Osteocyte (in vitro differentiated cells): ENCODE measurements at regions not wholly inside any gene's neighbourhood (a gene's known extent, or its start where the extent isn't known, plus 50 kb on each side); places are given as distances from the start of the nearest gene placed in this dataset.

Experiments used
- DNase-seq: peaks from one replicate; pipeline ENCODE4 v3.0.0; 2021; ENCODE audit warnings: mixed read lengths; ENCODE audit not compliant: unreplicated experiment; ENCODE audit errors: extremely low spot score
- H3K27ac Mint-ChIP-seq: one replicate; pipeline ENCODE4 v1.8.0; 2021; ENCODE audit warnings: mild to moderate bottlenecking, mixed read lengths; ENCODE audit not compliant: unreplicated experiment
- H3K27me3 Mint-ChIP-seq: one replicate; pipeline ENCODE4 v1.8.0; 2021; ENCODE audit warnings: mixed read lengths; ENCODE audit not compliant: unreplicated experiment
- H3K36me3 Mint-ChIP-seq: one replicate; pipeline ENCODE4 v1.8.0; 2021; ENCODE audit warnings: mixed read lengths; ENCODE audit not compliant: unreplicated experiment
- H3K4me1 Mint-ChIP-seq: one replicate; pipeline ENCODE4 v1.8.0; 2021; ENCODE audit warnings: mixed read lengths; ENCODE audit not compliant: unreplicated experiment
- H3K4me3 Mint-ChIP-seq: one replicate; pipeline ENCODE4 v1.8.0; 2021; ENCODE audit warnings: mild to moderate bottlenecking, moderate library complexity, mixed read lengths; ENCODE audit not compliant: unreplicated experiment
- H3K9me3 Mint-ChIP-seq: one replicate; pipeline ENCODE4 v1.8.0; 2021; ENCODE audit warnings: mixed read lengths; ENCODE audit not compliant: unreplicated experiment
- CTCF ChIP-seq: fragments of 200-600 bp; sonication (generic); IDR thresholded peaks from 2 replicates; pipeline ENCODE4 v1.5.0; 2021; ENCODE audit warnings: antibody characterized with exemption, mild to moderate bottlenecking, moderate library complexity

DNA sequence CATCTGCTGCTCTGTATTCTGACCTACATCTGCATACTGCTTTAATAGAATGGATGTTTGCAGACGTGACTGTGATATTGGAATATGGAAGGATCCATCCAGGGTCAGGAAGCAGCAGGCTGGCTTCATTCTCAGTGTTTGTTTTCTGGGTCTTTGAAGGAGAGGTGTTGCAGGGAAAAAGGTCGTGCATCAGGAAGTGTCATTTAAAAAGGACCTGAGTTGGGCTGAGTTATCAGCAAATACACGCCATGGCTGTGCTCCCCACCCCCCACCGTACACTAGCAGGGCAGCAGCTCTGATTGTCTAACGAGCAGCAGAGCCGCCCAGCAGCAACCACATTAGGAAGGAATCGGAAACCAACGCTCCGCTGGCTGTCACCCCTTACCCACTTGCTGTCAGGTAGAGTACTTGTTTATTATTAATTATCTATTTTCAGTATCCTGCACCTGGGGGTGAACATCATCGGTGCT is 63.1 kb upstream of the STEAP1B start:
- Mint-ChIP-seq H3K4me1 (peaks cover 61% of the 10 kb centered on the region), H3K9me3 (no peaks in the 10 kb centered on the region), H3K27ac (no peak overlapping the region), H3K27me3 (no peaks in the 10 kb centered on the region), H3K36me3 (no peaks in the 10 kb centered on the region), H3K4me3 (no peak overlapping the region)
- no peak for TF ChIP-seq CTCF
- peak; percentile 60 for DNase-seq

- TF ChIP-seq CTCF = no peak
- Mint-ChIP-seq H3K9me3 (no peaks in the 10 kb centered on the region), H3K36me3 (no peaks in the 10 kb centered on the region), H3K4me1 (peaks cover 61% of the 10 kb centered on the region), H3K27me3 (no peaks in the 10 kb centered on the region), H3K4me3 (peak overlapping the region; percentile 30), H3K27ac (peak overlapping the region; percentile 92)
- DNase-seq = peak; percentile 25
Measured at GRCh38 chr7:22561895-22562593, 62.1 kb upstream of the STEAP1B start.

- peaks cover 61% of the 10 kb centered on the region for H3K4me1 Mint-ChIP-seq
- H3K4me3 Mint-ChIP-seq = peak overlapping the region; percentile 30
- TF ChIP-seq CTCF = peak; percentile 7
- H3K27ac Mint-ChIP-seq = peak overlapping the region; percentile 92
- H3K9me3 Mint-ChIP-seq = no peaks in the 10 kb centered on the region
- peak; percentile 92 for DNase-seq
- no peaks in the 10 kb centered on the region for H3K36me3 Mint-ChIP-seq
- H3K27me3 Mint-ChIP-seq = no peaks in the 10 kb centered on the region
Measured at GRCh38 chr7:22561321-22561811, 61.4 kb upstream of the STEAP1B start.

- Mint-ChIP-seq H3K4me3 (no peak overlapping the region), H3K36me3 (no peaks in the 10 kb centered on the region), H3K4me1 (peaks cover 47% of the 10 kb centered on the region), H3K9me3 (no peaks in the 10 kb centered on the region), H3K27me3 (no peaks in the 10 kb centered on the region), H3K27ac (peak overlapping the region; percentile 41)
- peak; percentile 99 for TF ChIP-seq CTCF
- DNase-seq = peak; percentile 86
Measured at GRCh38 chr7:22559829-22560489, 60.0 kb upstream of the STEAP1B start.

DNA sequence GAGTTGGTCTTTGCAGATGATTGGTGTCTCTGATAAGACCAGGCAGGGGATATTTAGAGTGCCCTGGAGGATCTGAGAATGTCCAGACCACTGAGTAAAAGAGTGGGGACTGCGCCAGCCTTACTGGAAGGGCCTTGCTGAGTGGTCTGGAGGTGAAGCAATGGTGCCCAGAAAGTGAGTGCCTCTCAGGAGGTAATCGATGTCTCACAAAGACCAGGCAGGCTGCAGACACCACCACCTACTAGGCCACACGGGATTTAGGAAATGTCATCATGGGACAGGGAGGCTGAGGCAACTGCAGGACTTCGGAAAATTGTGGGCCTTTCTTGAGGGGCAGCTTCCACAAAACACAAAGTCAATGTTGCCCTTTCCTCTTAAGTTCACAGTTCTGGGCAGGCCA is 57.2 kb upstream of the STEAP1B start:
- Mint-ChIP-seq H3K36me3 (no peaks in the 10 kb centered on the region), H3K27ac (no peak overlapping the region), H3K27me3 (peaks cover 10% of the 10 kb centered on the region), H3K4me3 (no peak overlapping the region), H3K9me3 (no peaks in the 10 kb centered on the region), H3K4me1 (peaks cover 19% of the 10 kb centered on the region)
- TF ChIP-seq CTCF = no peak
- no peak for DNase-seq
